ENCODE measurements at regions not wholly inside any gene's neighbourhood (a gene's known extent, or its start where the extent isn't known, plus 50 kb on each side); places are given as distances from the start of the nearest gene placed in this dataset.

- FAIRE-seq (no peak), DNase-seq (ENCODE audit: insufficient read length, low spot score) (no peak)
- TF ChIP-seq, protein P1, sequence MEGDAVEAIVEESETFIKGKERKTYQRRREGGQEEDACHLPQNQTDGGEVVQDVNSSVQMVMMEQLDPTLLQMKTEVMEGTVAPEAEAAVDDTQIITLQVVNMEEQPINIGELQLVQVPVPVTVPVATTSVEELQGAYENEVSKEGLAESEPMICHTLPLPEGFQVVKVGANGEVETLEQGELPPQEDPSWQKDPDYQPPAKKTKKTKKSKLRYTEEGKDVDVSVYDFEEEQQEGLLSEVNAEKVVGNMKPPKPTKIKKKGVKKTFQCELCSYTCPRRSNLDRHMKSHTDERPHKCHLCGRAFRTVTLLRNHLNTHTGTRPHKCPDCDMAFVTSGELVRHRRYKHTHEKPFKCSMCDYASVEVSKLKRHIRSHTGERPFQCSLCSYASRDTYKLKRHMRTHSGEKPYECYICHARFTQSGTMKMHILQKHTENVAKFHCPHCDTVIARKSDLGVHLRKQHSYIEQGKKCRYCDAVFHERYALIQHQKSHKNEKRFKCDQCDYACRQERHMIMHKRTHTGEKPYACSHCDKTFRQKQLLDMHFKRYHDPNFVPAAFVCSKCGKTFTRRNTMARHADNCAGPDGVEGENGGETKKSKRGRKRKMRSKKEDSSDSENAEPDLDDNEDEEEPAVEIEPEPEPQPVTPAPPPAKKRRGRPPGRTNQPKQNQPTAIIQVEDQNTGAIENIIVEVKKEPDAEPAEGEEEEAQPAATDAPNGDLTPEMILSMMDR (IDR thresholded peaks at IDR 0.05; ENCODE audit: insufficient read depth, missing control alignments): no peak
These were observed 172.4 kb downstream of the PSMG1 start for GRCh38 chr21:39010629-39011404.

DNA sequence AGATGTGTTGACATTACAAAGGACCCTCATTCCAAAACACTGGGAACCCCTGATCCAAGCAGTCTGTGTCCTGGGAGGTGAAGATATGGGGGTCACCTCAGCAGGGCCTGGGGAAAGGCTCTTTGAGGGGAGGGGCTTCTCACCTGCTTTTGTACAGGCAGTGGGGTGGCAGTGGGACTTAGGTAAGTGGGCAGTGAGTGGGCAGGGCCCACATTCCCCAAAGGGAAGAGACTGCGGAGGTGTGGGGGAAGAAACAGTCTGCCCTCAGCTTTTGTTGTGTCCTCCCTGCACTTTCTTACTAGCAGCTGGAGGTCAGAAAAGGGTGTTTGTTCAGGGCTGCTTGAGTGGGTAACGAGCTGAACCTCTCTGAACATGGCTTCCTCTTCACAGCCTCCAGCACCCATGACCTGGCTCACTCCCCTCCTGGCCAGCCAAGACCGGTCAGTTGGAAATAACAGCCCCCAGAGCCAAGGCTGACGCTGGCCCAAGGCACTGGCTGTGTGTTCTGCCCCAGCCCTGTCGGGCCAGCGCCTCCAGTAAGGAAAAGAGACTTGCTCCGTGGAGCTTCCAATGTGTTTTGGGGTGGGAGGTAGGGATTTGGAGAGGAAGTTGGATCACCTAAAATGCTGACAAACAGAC is 173.5 kb downstream of the PSMG1 start:
- no peak for FAIRE-seq
- TF ChIP-seq, protein P1 (IDR thresholded peaks at IDR 0.05; ENCODE audit: insufficient read depth, missing control alignments): no peak
- no peak for DNase-seq (ENCODE audit: insufficient read length, low spot score)

- FAIRE-seq (no peak), DNase-seq (ENCODE audit: insufficient read length, low spot score) (no peak)
These were observed 175.3 kb downstream of the PSMG1 start for GRCh38 chr21:39007985-39008384.

DNA sequence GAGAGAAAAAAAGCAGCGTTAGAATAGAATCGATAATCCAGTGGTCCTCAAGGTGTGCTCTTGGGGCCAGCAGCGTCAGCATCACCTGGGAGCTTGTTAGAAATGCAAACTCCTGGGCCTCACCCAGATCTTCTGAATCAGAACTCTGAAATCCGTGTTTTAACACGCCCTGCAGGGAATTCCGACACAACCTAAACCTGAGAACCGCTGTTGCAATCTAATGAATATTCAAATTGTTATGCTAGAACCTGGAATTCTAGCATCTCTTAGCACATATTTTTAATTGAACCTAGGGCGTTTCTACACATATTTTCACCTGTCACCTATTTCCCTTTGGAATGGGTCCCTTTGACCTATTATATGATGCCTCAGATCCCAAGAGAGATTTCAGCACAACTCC is 175.7 kb downstream of the PSMG1 start:
- FAIRE-seq (no peak), DNase-seq (ENCODE audit: insufficient read length, low spot score) (no peak)
- TF ChIP-seq, protein P1 (IDR thresholded peaks at IDR 0.05; ENCODE audit: insufficient read depth, missing control alignments): no peak

More at GRCh38 chr21:39007985-39008384, 175.3 kb downstream of the PSMG1 start:
- TF ChIP-seq, protein P1 (IDR thresholded peaks at IDR 0.05; ENCODE audit: insufficient read depth, missing control alignments): no peak

- TF ChIP-seq, protein P1 (IDR thresholded peaks at IDR 0.05; ENCODE audit: insufficient read depth, missing control alignments): no peak
- DNase-seq (ENCODE audit: insufficient read length, low spot score): no peak
- no peak for FAIRE-seq
These were observed 176.5 kb downstream of the PSMG1 start for GRCh38 chr21:39006571-39007311.

GRCh38 chr21:39005502-39005787 is 177.8 kb downstream of the PSMG1 start:
- DNase-seq (ENCODE audit: insufficient read length, low spot score) (no peak), FAIRE-seq (no peak)
- TF ChIP-seq, protein P1 (IDR thresholded peaks at IDR 0.05; ENCODE audit: insufficient read depth, missing control alignments): no peak
